HUES64 (cell line): ENCODE measurements at regions not wholly inside any gene's neighbourhood (a gene's known extent, or its start where the extent isn't known, plus 50 kb on each side); places are given as distances from the start of the nearest gene placed in this dataset.
"Not testable (repeated sequence)": the region's sequence is repeated elsewhere in the genome, so short reads cannot be mapped to it uniquely, and the experiment has no call there.

ENCODE experiments used
- H3K27ac ChIP-seq: 2 replicates; pipeline ENCODE4 v1.7.0; 2013; ENCODE audit warnings: low read depth, low read length, inconsistent platforms
- H3K27me3 ChIP-seq: 2 replicates; pipeline ENCODE4 v1.6.1; 2013; ENCODE audit warnings: mild to moderate bottlenecking, low read length; ENCODE audit not compliant: insufficient read depth
- H3K36me3 ChIP-seq: 2 replicates; pipeline ENCODE4 v1.6.1; 2013; ENCODE audit warnings: mild to moderate bottlenecking, low read length; ENCODE audit not compliant: insufficient read depth
- H3K4me1 ChIP-seq: 2 replicates; pipeline ENCODE4 v1.6.1; 2013; ENCODE audit warnings: mild to moderate bottlenecking, low read length, moderate library complexity; ENCODE audit not compliant: insufficient read depth
- H3K4me3 ChIP-seq: 2 replicates; pipeline ENCODE4 v1.5.1; 2013; ENCODE audit warnings: mild to moderate bottlenecking, low read length, moderate library complexity
- H3K9ac ChIP-seq: 2 replicates; pipeline ENCODE4 v1.6.1; 2013; ENCODE audit warnings: mild to moderate bottlenecking, low read depth, low read length
- H3K9me3 ChIP-seq: 2 replicates; pipeline ENCODE4 v1.6.1; 2013; ENCODE audit warnings: low read depth, low read length; ENCODE audit not compliant: insufficient read depth
- WGBS: fragments of 150-250, 120-280 bp; methylation state at CpG from one replicate; pipeline ENCODE4 v1.1.7; 2013; ENCODE audit warnings: missing lambda C conversion rate; 5-methylcytosine and 5-hydroxymethylcytosine counted together

DNA sequence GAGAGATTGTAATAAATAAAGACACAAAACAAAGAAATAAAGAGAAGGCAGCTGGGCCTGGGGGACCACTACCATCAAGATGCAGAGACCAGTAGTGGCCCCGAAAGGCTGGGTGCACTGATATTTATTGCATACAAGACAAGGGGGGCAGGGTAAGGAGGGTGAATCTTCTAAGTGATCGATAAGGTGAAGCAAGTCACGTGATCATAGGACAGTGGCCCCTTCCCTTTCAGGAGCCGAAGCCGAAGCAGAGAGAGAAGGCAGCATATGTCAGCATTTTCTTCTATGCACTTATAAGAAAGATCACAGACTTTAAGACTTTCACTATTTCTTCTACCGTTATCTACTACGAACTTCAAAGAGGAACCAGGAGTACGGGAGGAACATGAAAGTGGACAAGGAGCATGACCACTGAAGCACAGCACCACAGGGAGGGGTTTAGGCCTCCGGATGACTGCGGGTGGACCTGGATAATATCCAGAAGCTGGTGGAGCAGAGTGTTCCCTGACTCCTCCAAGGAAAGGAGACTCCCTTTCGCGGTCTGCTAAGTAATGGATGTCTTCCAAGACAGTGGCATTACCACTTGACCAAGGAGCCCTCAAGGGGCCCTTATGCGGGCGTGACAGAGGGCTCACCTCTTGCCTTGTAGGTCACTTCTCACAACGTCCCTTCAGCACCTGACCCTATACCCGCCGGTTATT, 126.4 kb downstream of the RBM46 start:
- 98% methylated on average over 15 of the region's 17 CpGs for WGBS
- not testable (repeated sequence) for H3K27ac ChIP-seq, H3K4me3 ChIP-seq, H3K36me3 ChIP-seq, H3K9ac ChIP-seq, H3K9me3 ChIP-seq, H3K27me3 ChIP-seq
- peaks cover 10% of the 10 kb centered on the region; the same call in 1 of the 2 replicates for H3K4me1 ChIP-seq

DNA sequence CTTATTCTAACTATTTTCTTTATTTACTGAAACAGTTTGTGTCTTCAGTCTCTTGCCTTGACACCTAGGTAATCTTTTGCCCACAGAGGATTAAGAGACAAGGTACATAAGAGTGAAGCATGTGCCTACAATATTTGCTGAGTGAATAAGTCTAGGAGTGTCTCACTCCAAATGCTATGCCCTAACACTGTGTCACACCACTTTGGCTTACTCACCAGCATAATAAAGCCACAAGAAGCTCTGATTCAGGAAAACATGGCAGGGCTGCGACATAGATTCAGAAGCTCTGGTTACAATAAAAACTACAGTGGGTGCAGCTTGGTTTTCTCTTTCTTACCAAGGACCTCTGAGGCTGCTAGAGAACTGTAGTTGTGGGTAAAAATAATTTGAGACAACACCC, 127.1 kb downstream of the RBM46 start:
- H3K4me3 ChIP-seq = no peak overlapping the region
- no peaks in the 10 kb centered on the region for H3K36me3 ChIP-seq
- no peaks in the 10 kb centered on the region for H3K9me3 ChIP-seq
- H3K27me3 ChIP-seq = no peaks in the 10 kb centered on the region
- H3K4me1 ChIP-seq = peaks cover 10% of the 10 kb centered on the region; the same call in 1 of the 2 replicates
- WGBS = 95% methylated on average over 1 of the region's 1 CpG
- H3K9ac ChIP-seq = no peak overlapping the region
- H3K27ac ChIP-seq = no peak overlapping the region

GRCh38 chr4:154911097-154911496, 130.0 kb downstream of the RBM46 start:
- WGBS = 79% methylated on average over 1 of the region's 1 CpG
- Histone ChIP-seq H3K27me3 (no peaks in the 10 kb centered on the region), H3K4me3 (no peak overlapping the region), H3K27ac (no peak overlapping the region), H3K36me3 (no peaks in the 10 kb centered on the region), H3K4me1 (peaks cover 18% of the 10 kb centered on the region), H3K9me3 (no peaks in the 10 kb centered on the region), H3K9ac (no peak overlapping the region)

GRCh38 chr4:154911608-154912098, 130.6 kb downstream of the RBM46 start:
- H3K36me3 ChIP-seq = no peaks in the 10 kb centered on the region
- WGBS = 90% methylated on average over 3 of the region's 3 CpGs
- H3K27ac ChIP-seq = no peak overlapping the region
- no peaks in the 10 kb centered on the region for H3K27me3 ChIP-seq
- no peak overlapping the region for H3K9ac ChIP-seq
- H3K4me3 ChIP-seq = no peak overlapping the region
- H3K4me1 ChIP-seq = peaks cover 21% of the 10 kb centered on the region
- no peaks in the 10 kb centered on the region for H3K9me3 ChIP-seq

- peaks cover 15% of the 10 kb centered on the region for H3K4me1 ChIP-seq
- no peak overlapping the region for H3K9ac ChIP-seq
- WGBS = 88% methylated on average over 3 of the region's 3 CpGs
- H3K27me3 ChIP-seq = no peaks in the 10 kb centered on the region
- no peaks in the 10 kb centered on the region for H3K9me3 ChIP-seq
- H3K27ac ChIP-seq = no peak overlapping the region
- no peak overlapping the region for H3K4me3 ChIP-seq
- H3K36me3 ChIP-seq = no peaks in the 10 kb centered on the region
Measured at GRCh38 chr4:154916068-154916467, 135.0 kb downstream of the RBM46 start.

DNA sequence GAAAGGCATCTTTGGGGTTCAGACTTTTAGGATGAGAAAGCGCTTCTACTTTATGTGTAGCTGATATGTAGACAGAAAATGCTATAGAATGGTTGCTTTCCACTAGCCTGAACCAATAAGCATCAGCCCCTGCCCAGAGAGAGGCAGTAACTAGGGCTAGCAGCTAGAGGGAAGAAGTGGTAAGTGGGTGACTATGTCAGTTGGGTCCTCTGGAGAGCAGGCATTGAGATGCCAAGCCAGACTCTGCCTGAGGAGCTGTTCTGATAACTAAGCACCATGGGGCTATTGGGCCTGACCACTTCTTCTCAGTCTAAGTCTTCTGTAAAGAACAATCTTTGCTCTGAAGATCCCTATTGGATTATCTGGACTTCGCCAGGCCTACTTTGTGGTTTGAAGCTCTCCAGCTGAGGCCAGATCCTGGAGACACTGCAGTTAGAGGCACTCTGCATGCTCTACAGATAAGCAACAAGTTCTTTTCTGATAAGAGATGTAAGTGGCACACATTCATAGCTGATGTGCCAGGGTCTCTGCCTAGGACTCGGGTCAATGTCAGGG, 146.1 kb downstream of the RBM46 start:
- 94% methylated on average over 3 of the region's 3 CpGs for WGBS
- no peaks in the 10 kb centered on the region for H3K27me3 ChIP-seq

DNA sequence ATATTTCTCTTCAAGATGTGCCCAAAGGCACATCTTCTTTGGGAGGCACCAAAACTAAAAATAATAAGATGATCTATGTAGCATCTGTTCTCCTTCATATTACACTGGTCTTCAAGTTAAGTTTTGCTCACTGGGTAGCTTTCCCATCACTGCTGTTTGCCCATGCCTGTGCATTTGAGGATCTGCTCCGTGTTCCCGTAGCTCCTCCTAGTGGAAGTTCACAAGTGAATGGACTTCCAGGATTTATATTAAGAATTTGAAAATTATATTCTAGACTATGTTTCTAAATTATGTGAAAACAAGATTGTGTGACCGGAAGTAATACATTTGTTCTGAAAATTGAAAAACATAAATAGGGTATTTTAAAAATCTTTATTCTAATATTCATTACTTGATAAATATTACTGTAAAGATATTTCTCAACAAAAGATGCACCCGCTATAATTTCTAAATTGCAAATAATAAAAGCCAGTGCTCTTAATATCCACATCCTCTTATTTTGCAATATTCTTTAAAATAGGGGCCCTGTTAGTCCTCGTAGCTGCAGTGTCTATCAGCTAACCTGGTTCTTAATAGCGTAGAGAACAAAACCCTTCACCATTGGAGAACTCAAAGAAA, 147.7 kb downstream of the RBM46 start:
- no peaks in the 10 kb centered on the region for H3K36me3 ChIP-seq
- H3K4me1 ChIP-seq = no peaks in the 10 kb centered on the region
- no peaks in the 10 kb centered on the region for H3K27me3 ChIP-seq
- H3K27ac ChIP-seq = no peak overlapping the region
- no peak overlapping the region for H3K4me3 ChIP-seq
- 72% methylated on average over 5 of the region's 6 CpGs for WGBS
- no peak overlapping the region for H3K9ac ChIP-seq
- peaks cover 4% of the 10 kb centered on the region; the same call in 1 of the 2 replicates for H3K9me3 ChIP-seq

More for the DNA sequence above, 146.1 kb downstream of the RBM46 start:
- H3K27ac ChIP-seq = no peak overlapping the region
- H3K9me3 ChIP-seq = peaks cover under 1% of the 10 kb centered on the region; the same call in 1 of the 2 replicates
- no peak overlapping the region for H3K9ac ChIP-seq
- no peaks in the 10 kb centered on the region for H3K4me1 ChIP-seq
- no peak overlapping the region for H3K4me3 ChIP-seq
- H3K36me3 ChIP-seq = no peaks in the 10 kb centered on the region

GRCh38 chr4:154936873-154937272, 155.8 kb downstream of the RBM46 start:
- WGBS = 77% methylated on average over 3 of the region's 3 CpGs
- H3K4me1 ChIP-seq = no peaks in the 10 kb centered on the region
- H3K27me3 ChIP-seq = no peaks in the 10 kb centered on the region
- no peak overlapping the region for H3K9ac ChIP-seq
- H3K4me3 ChIP-seq = no peak overlapping the region
- H3K9me3 ChIP-seq = peaks cover 4% of the 10 kb centered on the region; the same call in 1 of the 2 replicates
- no peaks in the 10 kb centered on the region for H3K36me3 ChIP-seq
- no peak overlapping the region for H3K27ac ChIP-seq

DNA sequence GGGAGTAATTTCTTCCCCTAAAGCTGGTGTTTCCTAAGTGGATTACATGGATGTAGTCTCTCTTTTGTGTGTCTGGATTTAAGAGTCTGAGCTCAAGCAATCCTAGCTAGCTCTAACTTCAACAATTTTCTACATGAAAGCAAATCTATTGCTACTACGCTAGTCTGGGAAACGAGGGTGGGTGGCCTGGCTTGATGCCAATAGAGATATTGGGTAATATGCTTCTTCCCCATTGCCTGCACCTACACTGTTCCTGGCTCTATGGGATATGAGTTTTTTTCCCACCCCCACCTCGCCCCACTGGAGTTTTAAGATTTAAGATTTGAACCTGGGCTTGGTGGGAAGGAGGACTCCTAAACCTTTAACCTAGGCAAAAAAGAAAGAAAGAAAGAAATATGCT, 158.8 kb downstream of the RBM46 start:
- Histone ChIP-seq H3K27me3 (no peaks in the 10 kb centered on the region), H3K9ac (no peak overlapping the region), H3K36me3 (no peaks in the 10 kb centered on the region), H3K4me1 (no peaks in the 10 kb centered on the region), H3K27ac (no peak overlapping the region), H3K9me3 (no peaks in the 10 kb centered on the region), H3K4me3 (no peak overlapping the region)
- no CpG with 5 or more reads among the region's 3 CpGs for WGBS

DNA sequence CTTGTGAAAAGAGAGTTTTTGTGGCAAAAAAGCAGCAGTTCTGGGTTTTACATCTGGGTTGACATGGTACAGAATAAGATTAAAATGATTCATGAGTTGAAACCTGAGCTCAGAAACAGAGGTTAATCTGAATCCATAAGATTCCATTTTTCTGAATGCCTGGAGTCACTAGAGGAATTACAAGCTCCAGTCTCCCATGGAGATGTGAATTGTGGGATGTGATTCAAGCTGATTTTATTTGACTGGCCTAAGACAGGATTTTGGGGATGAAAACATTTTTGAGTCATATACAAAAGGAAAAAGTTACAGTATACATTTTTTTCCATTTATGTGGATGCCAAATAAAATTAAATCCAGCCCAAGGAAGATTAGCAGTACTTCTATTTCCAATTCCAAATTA, 161.1 kb downstream of the RBM46 start:
- Histone ChIP-seq H3K4me1 (no peaks in the 10 kb centered on the region), H3K9me3 (no peaks in the 10 kb centered on the region), H3K4me3 (no peak overlapping the region), H3K9ac (no peak overlapping the region), H3K27me3 (no peaks in the 10 kb centered on the region), H3K36me3 (no peaks in the 10 kb centered on the region), H3K27ac (no peak overlapping the region)

GRCh38 chr4:154944996-154945395, 163.9 kb downstream of the RBM46 start:
- Histone ChIP-seq H3K36me3 (no peaks in the 10 kb centered on the region), H3K4me1 (no peaks in the 10 kb centered on the region)
- WGBS = 97% methylated on average over 4 of the region's 4 CpGs

More at GRCh38 chr4:154944996-154945395, 163.9 kb downstream of the RBM46 start:
- no peaks in the 10 kb centered on the region for H3K27me3 ChIP-seq
- H3K9me3 ChIP-seq = peaks cover 10% of the 10 kb centered on the region; the same call in 1 of the 2 replicates
- H3K27ac ChIP-seq = no peak overlapping the region
- no peak overlapping the region for H3K9ac ChIP-seq
- no peak overlapping the region for H3K4me3 ChIP-seq
